ENCODE measurements at regions not wholly inside any gene's neighbourhood (a gene's known extent, or its start where the extent isn't known, plus 50 kb on each side); places are given as distances from the start of the nearest gene placed in this dataset.

DNA sequence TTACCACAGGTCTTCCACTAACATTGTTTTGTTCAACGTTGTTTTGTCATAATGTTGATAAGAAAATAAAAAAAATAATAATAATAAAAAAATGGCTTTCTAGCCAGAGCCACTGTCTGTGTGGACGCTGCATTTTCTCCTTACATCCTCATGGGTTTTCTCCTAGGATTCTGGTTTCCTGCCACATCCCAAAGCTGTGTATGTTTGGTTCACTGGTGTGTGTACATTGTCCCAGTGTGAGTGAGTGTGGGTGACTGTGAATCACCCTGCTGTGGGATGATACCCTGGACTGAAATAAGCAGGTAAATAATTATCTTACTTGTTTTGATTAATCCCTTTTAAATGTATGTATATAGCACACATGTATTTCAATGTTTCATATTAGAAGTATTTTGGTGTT, 2154.4 kb upstream of the AGA start:
- no peak overlapping the region for H3K4me3 ChIP-seq
- WGBS, 2 donors: 63 to 76% methylated on average over 2 of the region's 2 CpGs
- H3K9me3 ChIP-seq: peaks cover 0 to 4% (median 0%) of the 10 kb centered on the region in 11 donors
- H3K27ac ChIP-seq: no peak overlapping the region
- ATAC-seq (no peak), DNase-seq (no peak)
- H3K36me3 ChIP-seq: no peaks in the 10 kb centered on the region
- no peaks in the 10 kb centered on the region for H3K27me3 ChIP-seq
- intact Hi-C loops (cut with DNase I): no loop called here
- TF ChIP-seq, protein P1, sequence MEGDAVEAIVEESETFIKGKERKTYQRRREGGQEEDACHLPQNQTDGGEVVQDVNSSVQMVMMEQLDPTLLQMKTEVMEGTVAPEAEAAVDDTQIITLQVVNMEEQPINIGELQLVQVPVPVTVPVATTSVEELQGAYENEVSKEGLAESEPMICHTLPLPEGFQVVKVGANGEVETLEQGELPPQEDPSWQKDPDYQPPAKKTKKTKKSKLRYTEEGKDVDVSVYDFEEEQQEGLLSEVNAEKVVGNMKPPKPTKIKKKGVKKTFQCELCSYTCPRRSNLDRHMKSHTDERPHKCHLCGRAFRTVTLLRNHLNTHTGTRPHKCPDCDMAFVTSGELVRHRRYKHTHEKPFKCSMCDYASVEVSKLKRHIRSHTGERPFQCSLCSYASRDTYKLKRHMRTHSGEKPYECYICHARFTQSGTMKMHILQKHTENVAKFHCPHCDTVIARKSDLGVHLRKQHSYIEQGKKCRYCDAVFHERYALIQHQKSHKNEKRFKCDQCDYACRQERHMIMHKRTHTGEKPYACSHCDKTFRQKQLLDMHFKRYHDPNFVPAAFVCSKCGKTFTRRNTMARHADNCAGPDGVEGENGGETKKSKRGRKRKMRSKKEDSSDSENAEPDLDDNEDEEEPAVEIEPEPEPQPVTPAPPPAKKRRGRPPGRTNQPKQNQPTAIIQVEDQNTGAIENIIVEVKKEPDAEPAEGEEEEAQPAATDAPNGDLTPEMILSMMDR (IDR thresholded peaks at IDR 0.05): no peak
- no peaks in the 10 kb centered on the region for H3K4me1 ChIP-seq

DNA sequence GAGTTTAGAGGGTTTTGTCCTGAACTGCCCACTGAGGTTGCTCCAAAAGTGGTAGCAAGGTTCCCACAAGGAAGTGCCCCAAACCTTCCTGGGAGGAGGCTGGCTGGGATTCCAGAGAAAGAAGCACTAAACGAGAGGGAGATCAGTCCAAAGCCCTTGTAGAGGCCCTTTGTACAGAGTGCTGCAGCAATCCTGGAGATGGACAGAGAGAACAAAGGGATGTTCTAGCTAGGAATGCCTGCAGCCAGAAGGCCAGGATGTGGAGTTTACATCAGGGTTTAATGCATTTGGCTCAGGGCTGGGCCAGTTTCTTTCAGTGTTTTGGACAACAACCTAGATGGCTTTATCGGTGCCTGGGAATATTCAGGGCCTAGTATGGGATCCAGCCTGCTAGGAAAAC, 2155.1 kb upstream of the AGA start:
- intact Hi-C loops (cut with DNase I): no loop called here
- H3K27ac ChIP-seq: no peak overlapping the region
- H3K36me3 ChIP-seq: no peaks in the 10 kb centered on the region
- 38 to 53% methylated on average over 2 of the region's 2 CpGs for WGBS, 2 donors
- ATAC-seq: no peak
- no peak for DNase-seq
- no peaks in the 10 kb centered on the region for H3K27me3 ChIP-seq
- H3K4me1 ChIP-seq: no peaks in the 10 kb centered on the region
- no peak overlapping the region for H3K4me3 ChIP-seq
- TF ChIP-seq, protein P1 (IDR thresholded peaks at IDR 0.05): no peak
- peaks cover 0 to 9% (median 0%) of the 10 kb centered on the region in 11 donors for H3K9me3 ChIP-seq

DNA sequence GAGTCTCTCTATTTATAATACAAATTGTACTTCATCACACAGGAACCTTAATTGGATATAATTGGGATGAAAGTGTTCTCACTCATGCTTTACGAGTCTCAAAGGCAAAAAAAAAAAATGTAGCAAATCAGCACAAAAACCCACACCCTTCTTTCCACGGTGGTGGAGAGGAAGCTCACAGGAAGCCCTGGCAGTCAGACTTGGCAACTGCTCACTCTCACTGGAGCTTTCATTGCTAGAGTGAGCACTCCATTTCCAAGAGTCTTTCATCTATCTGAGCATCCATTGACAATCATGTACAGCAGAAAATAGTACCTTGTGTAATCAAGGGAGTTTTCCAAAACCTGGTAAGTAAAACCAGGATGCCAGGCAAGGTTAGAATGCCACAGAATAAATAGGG, 2159.4 kb upstream of the AGA start:
- Histone ChIP-seq H3K9me3 (peaks cover 0 to 11% (median 0%) of the 10 kb centered on the region in 11 donors), H3K27me3 (no peaks in the 10 kb centered on the region), H3K4me1 (no peaks in the 10 kb centered on the region), H3K4me3 (no peak overlapping the region), H3K36me3 (no peaks in the 10 kb centered on the region), H3K27ac (no peak overlapping the region)
- intact Hi-C loops (cut with DNase I): no loop called here
- no peak for ATAC-seq
- DNase-seq: no peak
- WGBS, 2 donors: 32 to 35% methylated on average over 2 of the region's 2 CpGs
- TF ChIP-seq, protein P1 (IDR thresholded peaks at IDR 0.05): no peak

DNA sequence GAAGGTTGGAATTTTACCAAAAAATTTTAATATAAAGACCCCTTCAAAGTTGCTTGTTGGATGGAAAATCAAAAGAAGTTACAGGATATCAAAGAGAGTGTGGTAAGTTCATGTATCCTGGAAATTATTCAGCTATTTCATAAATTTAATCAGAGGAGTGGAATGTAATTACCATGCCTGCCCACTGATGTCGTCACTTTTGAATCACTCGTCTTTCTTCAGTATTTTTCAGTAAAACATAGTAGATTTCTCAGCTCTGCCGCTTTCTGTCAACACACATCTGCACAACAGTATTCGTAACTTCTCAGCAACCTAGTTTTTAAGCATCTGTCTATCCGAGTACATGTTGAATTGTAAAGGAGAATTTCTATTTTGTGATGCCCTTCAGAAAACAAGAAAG, 2163.0 kb upstream of the AGA start:
- intact Hi-C loops (cut with DNase I): no loop called here
- 66 to 67% methylated on average over 5 of the region's 5 CpGs for WGBS, 2 donors
- H3K4me1 ChIP-seq: no peaks in the 10 kb centered on the region
- H3K27ac ChIP-seq: no peak overlapping the region
- ATAC-seq (no peak), DNase-seq (no peak)
- H3K36me3 ChIP-seq: no peaks in the 10 kb centered on the region
- peaks cover 0 to 11% (median 0%) of the 10 kb centered on the region in 11 donors for H3K9me3 ChIP-seq
- H3K27me3 ChIP-seq: no peaks in the 10 kb centered on the region
- no peak overlapping the region for H3K4me3 ChIP-seq
- TF ChIP-seq, protein P1 (IDR thresholded peaks at IDR 0.05): no peak
